ENCODE measurements at regions not wholly inside any gene's neighbourhood (a gene's known extent, or its start where the extent isn't known, plus 50 kb on each side); places are given as distances from the start of the nearest gene placed in this dataset.

GRCh38 chr13:82848766-82849165, 1033.5 kb downstream of the SLITRK1 start:
- H3K4me3 ChIP-seq (ENCODE audit: low read length): no peak overlapping the region
- H3K4me1 ChIP-seq (ENCODE audit: control insufficient read depth, insufficient read depth, low read length): no peaks in the 10 kb centered on the region
- no peaks in the 10 kb centered on the region for H3K36me3 ChIP-seq (ENCODE audit: insufficient read depth, low read length)
- no peaks in the 10 kb centered on the region for H3K9me3 ChIP-seq (replicated peaks; ENCODE audit: low read length)
- no peaks in the 10 kb centered on the region for H3K27me3 ChIP-seq (ENCODE audit: control insufficient read depth, insufficient read depth, low read length)
- no peak overlapping the region for H3K4me2 ChIP-seq (ENCODE audit: low read length)
- no peak overlapping the region for H3K9ac ChIP-seq (ENCODE audit: low read depth, low read length)

GRCh38 chr13:82847595-82847994, 1034.7 kb downstream of the SLITRK1 start:
- no peaks in the 10 kb centered on the region for H3K27me3 ChIP-seq (ENCODE audit: control insufficient read depth, insufficient read depth, low read length)
- H3K9ac ChIP-seq (ENCODE audit: low read depth, low read length): no peak overlapping the region
- no peaks in the 10 kb centered on the region for H3K9me3 ChIP-seq (replicated peaks; ENCODE audit: low read length)
- no peaks in the 10 kb centered on the region for H3K36me3 ChIP-seq (ENCODE audit: insufficient read depth, low read length)
- H3K4me1 ChIP-seq (ENCODE audit: control insufficient read depth, insufficient read depth, low read length): no peaks in the 10 kb centered on the region
- H3K4me3 ChIP-seq (ENCODE audit: low read length): no peak overlapping the region
- no peak overlapping the region for H3K4me2 ChIP-seq (ENCODE audit: low read length)

- no peaks in the 10 kb centered on the region for H3K9me3 ChIP-seq (replicated peaks; ENCODE audit: low read length)
- H3K4me1 ChIP-seq (ENCODE audit: control insufficient read depth, insufficient read depth, low read length): no peaks in the 10 kb centered on the region
- no peaks in the 10 kb centered on the region for H3K27me3 ChIP-seq (ENCODE audit: control insufficient read depth, insufficient read depth, low read length)
- no peak overlapping the region for H3K9ac ChIP-seq (ENCODE audit: low read depth, low read length)
- no peak overlapping the region for H3K4me2 ChIP-seq (ENCODE audit: low read length)
- H3K36me3 ChIP-seq (ENCODE audit: insufficient read depth, low read length): no peaks in the 10 kb centered on the region
- no peak overlapping the region for H3K4me3 ChIP-seq (ENCODE audit: low read length)
Measured at GRCh38 chr13:82833923-82834322, 1048.4 kb downstream of the SLITRK1 start.

- H3K9me3 ChIP-seq (replicated peaks; ENCODE audit: low read length): no peaks in the 10 kb centered on the region
- no peaks in the 10 kb centered on the region for H3K27me3 ChIP-seq (ENCODE audit: control insufficient read depth, insufficient read depth, low read length)
- no peaks in the 10 kb centered on the region for H3K36me3 ChIP-seq (ENCODE audit: insufficient read depth, low read length)
- no peak overlapping the region for H3K4me3 ChIP-seq (ENCODE audit: low read length)
- no peaks in the 10 kb centered on the region for H3K4me1 ChIP-seq (ENCODE audit: control insufficient read depth, insufficient read depth, low read length)
- H3K9ac ChIP-seq (ENCODE audit: low read depth, low read length): no peak overlapping the region
- no peak overlapping the region for H3K4me2 ChIP-seq (ENCODE audit: low read length)
Measured at GRCh38 chr13:82829040-82829439, 1053.2 kb downstream of the SLITRK1 start.

GRCh38 chr13:82827724-82828123, 1054.5 kb downstream of the SLITRK1 start:
- Histone ChIP-seq H3K27me3 (ENCODE audit: control insufficient read depth, insufficient read depth, low read length) (no peaks in the 10 kb centered on the region), H3K9me3 (replicated peaks; ENCODE audit: low read length) (no peaks in the 10 kb centered on the region), H3K4me1 (ENCODE audit: control insufficient read depth, insufficient read depth, low read length) (no peaks in the 10 kb centered on the region), H3K9ac (ENCODE audit: low read depth, low read length) (no peak overlapping the region), H3K4me3 (ENCODE audit: low read length) (no peak overlapping the region), H3K36me3 (ENCODE audit: insufficient read depth, low read length) (no peaks in the 10 kb centered on the region), H3K4me2 (ENCODE audit: low read length) (no peak overlapping the region)

- no peaks in the 10 kb centered on the region for H3K4me1 ChIP-seq (ENCODE audit: control insufficient read depth, insufficient read depth, low read length)
- H3K36me3 ChIP-seq (ENCODE audit: insufficient read depth, low read length): no peaks in the 10 kb centered on the region
- H3K4me3 ChIP-seq (ENCODE audit: low read length): no peak overlapping the region
- H3K4me2 ChIP-seq (ENCODE audit: low read length): no peak overlapping the region
- no peaks in the 10 kb centered on the region for H3K27me3 ChIP-seq (ENCODE audit: control insufficient read depth, insufficient read depth, low read length)
- H3K9me3 ChIP-seq (replicated peaks; ENCODE audit: low read length): no peaks in the 10 kb centered on the region
- H3K9ac ChIP-seq (ENCODE audit: low read depth, low read length): no peak overlapping the region
Measured at GRCh38 chr13:82822935-82823334, 1059.3 kb downstream of the SLITRK1 start.

GRCh38 chr13:82817133-82817532, 1065.1 kb downstream of the SLITRK1 start:
- no peak overlapping the region for H3K4me2 ChIP-seq (ENCODE audit: low read length)
- no peaks in the 10 kb centered on the region for H3K4me1 ChIP-seq (ENCODE audit: control insufficient read depth, insufficient read depth, low read length)
- H3K4me3 ChIP-seq (ENCODE audit: low read length): no peak overlapping the region
- no peaks in the 10 kb centered on the region for H3K9me3 ChIP-seq (replicated peaks; ENCODE audit: low read length)
- no peaks in the 10 kb centered on the region for H3K27me3 ChIP-seq (ENCODE audit: control insufficient read depth, insufficient read depth, low read length)
- H3K9ac ChIP-seq (ENCODE audit: low read depth, low read length): no peak overlapping the region
- H3K36me3 ChIP-seq (ENCODE audit: insufficient read depth, low read length): no peaks in the 10 kb centered on the region

GRCh38 chr13:82815791-82816190, 1066.5 kb downstream of the SLITRK1 start:
- H3K9me3 ChIP-seq (replicated peaks; ENCODE audit: low read length): no peaks in the 10 kb centered on the region
- H3K27me3 ChIP-seq (ENCODE audit: control insufficient read depth, insufficient read depth, low read length): no peaks in the 10 kb centered on the region
- H3K4me3 ChIP-seq (ENCODE audit: low read length): no peak overlapping the region
- no peak overlapping the region for H3K4me2 ChIP-seq (ENCODE audit: low read length)
- H3K4me1 ChIP-seq (ENCODE audit: control insufficient read depth, insufficient read depth, low read length): no peaks in the 10 kb centered on the region
- H3K36me3 ChIP-seq (ENCODE audit: insufficient read depth, low read length): no peaks in the 10 kb centered on the region
- H3K9ac ChIP-seq (ENCODE audit: low read depth, low read length): no peak overlapping the region

- Histone ChIP-seq H3K4me2 (ENCODE audit: low read length) (no peak overlapping the region), H3K9ac (ENCODE audit: low read depth, low read length) (no peak overlapping the region), H3K9me3 (replicated peaks; ENCODE audit: low read length) (no peaks in the 10 kb centered on the region), H3K4me3 (ENCODE audit: low read length) (no peak overlapping the region), H3K36me3 (ENCODE audit: insufficient read depth, low read length) (no peaks in the 10 kb centered on the region), H3K27me3 (ENCODE audit: control insufficient read depth, insufficient read depth, low read length) (no peaks in the 10 kb centered on the region), H3K4me1 (ENCODE audit: control insufficient read depth, insufficient read depth, low read length) (no peaks in the 10 kb centered on the region)
Measured at GRCh38 chr13:82803341-82803740, 1078.9 kb downstream of the SLITRK1 start.

- Histone ChIP-seq H3K27me3 (ENCODE audit: control insufficient read depth, insufficient read depth, low read length) (no peaks in the 10 kb centered on the region), H3K4me3 (ENCODE audit: low read length) (no peak overlapping the region), H3K36me3 (ENCODE audit: insufficient read depth, low read length) (no peaks in the 10 kb centered on the region), H3K9ac (ENCODE audit: low read depth, low read length) (no peak overlapping the region), H3K9me3 (replicated peaks; ENCODE audit: low read length) (no peaks in the 10 kb centered on the region), H3K4me1 (ENCODE audit: control insufficient read depth, insufficient read depth, low read length) (no peaks in the 10 kb centered on the region), H3K4me2 (ENCODE audit: low read length) (no peak overlapping the region)
Measured at GRCh38 chr13:82802528-82802927, 1079.7 kb downstream of the SLITRK1 start.

- no peaks in the 10 kb centered on the region for H3K9me3 ChIP-seq (replicated peaks; ENCODE audit: low read length)
- H3K4me2 ChIP-seq (ENCODE audit: low read length): no peak overlapping the region
- H3K9ac ChIP-seq (ENCODE audit: low read depth, low read length): no peak overlapping the region
- no peaks in the 10 kb centered on the region for H3K4me1 ChIP-seq (ENCODE audit: control insufficient read depth, insufficient read depth, low read length)
- H3K4me3 ChIP-seq (ENCODE audit: low read length): no peak overlapping the region
- no peaks in the 10 kb centered on the region for H3K27me3 ChIP-seq (ENCODE audit: control insufficient read depth, insufficient read depth, low read length)
- H3K36me3 ChIP-seq (ENCODE audit: insufficient read depth, low read length): no peaks in the 10 kb centered on the region
Measured at GRCh38 chr13:82800391-82800790, 1081.9 kb downstream of the SLITRK1 start.

GRCh38 chr13:82797876-82798275, 1084.4 kb downstream of the SLITRK1 start:
- Histone ChIP-seq H3K4me1 (ENCODE audit: control insufficient read depth, insufficient read depth, low read length) (no peaks in the 10 kb centered on the region), H3K9me3 (replicated peaks; ENCODE audit: low read length) (no peaks in the 10 kb centered on the region), H3K36me3 (ENCODE audit: insufficient read depth, low read length) (no peaks in the 10 kb centered on the region), H3K4me2 (ENCODE audit: low read length) (no peak overlapping the region), H3K9ac (ENCODE audit: low read depth, low read length) (no peak overlapping the region), H3K27me3 (ENCODE audit: control insufficient read depth, insufficient read depth, low read length) (no peaks in the 10 kb centered on the region), H3K4me3 (ENCODE audit: low read length) (no peak overlapping the region)

Measured in skeletal muscle satellite cell (primary cell).